ENCODE measurements at regions not wholly inside any gene's neighbourhood (a gene's known extent, or its start where the extent isn't known, plus 50 kb on each side); places are given as distances from the start of the nearest gene placed in this dataset.

DNA sequence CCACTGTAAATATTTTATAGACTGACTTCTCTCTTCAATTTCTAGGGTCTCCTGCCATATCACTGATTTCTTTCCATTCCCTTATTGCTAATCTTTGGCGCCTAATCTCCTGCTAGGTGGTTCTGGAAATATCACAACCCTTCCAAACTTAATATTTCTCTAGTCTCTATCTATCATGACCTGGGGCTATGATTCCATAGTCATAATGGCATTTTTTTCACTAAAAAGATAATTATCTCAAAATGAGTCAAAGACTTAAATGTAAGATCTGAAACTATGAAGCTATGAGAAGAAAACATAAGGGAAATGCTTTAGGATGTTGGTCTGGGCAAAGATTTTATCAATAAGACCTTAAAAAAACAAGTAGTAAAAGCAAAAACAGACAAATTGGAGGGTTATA lies 74.2 kb downstream of the LEPR start:
- Mint-ChIP-seq H3K27me3 (no peaks in the 10 kb centered on the region), H3K27ac (no peak overlapping the region), H3K4me3 (ENCODE audit: low read depth) (no peak overlapping the region), H3K9me3 (ENCODE audit: low read depth) (no peaks in the 10 kb centered on the region), H3K36me3 (ENCODE audit: insufficient read depth) (no peaks in the 10 kb centered on the region), H3K4me1 (ENCODE audit: low read depth) (peaks cover 2% of the 10 kb centered on the region)
- no peak for DNase-seq (ENCODE audit: low spot score, unreplicated experiment)
- no peak for TF ChIP-seq CTCF (IDR thresholded peaks at IDR 0.05; ENCODE audit: unreplicated experiment)

DNA sequence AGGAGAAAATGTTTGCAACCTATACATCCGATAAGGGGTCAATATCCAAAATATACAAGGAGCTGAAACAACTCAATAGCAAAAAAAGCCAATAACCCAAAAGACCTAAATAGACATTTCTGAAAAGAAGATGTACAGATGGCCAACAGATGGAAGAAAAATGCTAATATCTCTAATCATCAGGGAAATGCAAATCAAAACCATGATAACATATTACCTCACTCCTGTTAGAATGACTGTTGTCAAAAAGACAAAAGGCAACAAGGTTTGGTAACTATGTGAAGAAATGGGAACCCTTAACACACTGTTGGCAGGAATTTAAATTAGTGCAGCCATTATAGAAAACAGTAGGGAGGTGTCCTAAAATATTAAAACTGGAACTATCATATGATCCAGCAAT lies 74.7 kb downstream of the LEPR start:
- Mint-ChIP-seq H3K27me3 (no peaks in the 10 kb centered on the region), H3K9me3 (ENCODE audit: low read depth) (no peaks in the 10 kb centered on the region), H3K36me3 (ENCODE audit: insufficient read depth) (no peaks in the 10 kb centered on the region), H3K27ac (no peak overlapping the region), H3K4me3 (ENCODE audit: low read depth) (no peak overlapping the region), H3K4me1 (ENCODE audit: low read depth) (peaks cover 2% of the 10 kb centered on the region)
- DNase-seq (ENCODE audit: low spot score, unreplicated experiment): no peak
- no peak for TF ChIP-seq CTCF (IDR thresholded peaks at IDR 0.05; ENCODE audit: unreplicated experiment)

- TF ChIP-seq CTCF (IDR thresholded peaks at IDR 0.05; ENCODE audit: unreplicated experiment): no peak
- no peaks in the 10 kb centered on the region for H3K36me3 Mint-ChIP-seq (ENCODE audit: insufficient read depth)
- no peaks in the 10 kb centered on the region for H3K27me3 Mint-ChIP-seq
- no peak for DNase-seq (ENCODE audit: low spot score, unreplicated experiment)
- H3K9me3 Mint-ChIP-seq (ENCODE audit: low read depth): no peaks in the 10 kb centered on the region
- peaks cover 2% of the 10 kb centered on the region for H3K4me1 Mint-ChIP-seq (ENCODE audit: low read depth)
- no peak overlapping the region for H3K4me3 Mint-ChIP-seq (ENCODE audit: low read depth)
- no peak overlapping the region for H3K27ac Mint-ChIP-seq
Observed at GRCh38 chr1:65497256-65497830, 76.9 kb downstream of the LEPR start.

DNA sequence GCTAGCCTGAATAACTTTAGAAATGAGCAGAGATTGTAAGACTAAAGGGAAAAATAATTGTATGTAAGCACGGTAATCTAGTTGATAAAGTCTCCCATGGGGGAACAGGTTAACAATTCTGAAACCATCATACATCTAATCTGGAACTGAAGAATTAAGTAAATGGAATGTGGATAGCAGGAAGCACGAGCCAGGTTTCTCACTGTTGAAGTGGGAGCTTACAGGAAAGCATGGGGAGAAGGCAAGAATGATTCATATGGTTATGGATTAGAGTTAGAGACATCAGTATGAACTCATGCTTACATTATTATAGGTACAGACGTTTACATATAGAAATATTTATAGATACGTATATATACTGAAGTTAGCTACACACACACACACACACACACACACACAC lies 83.0 kb downstream of the LEPR start:
- H3K9me3 Mint-ChIP-seq (ENCODE audit: low read depth): peaks cover 3% of the 10 kb centered on the region
- no peak overlapping the region for H3K27ac Mint-ChIP-seq
- no peak overlapping the region for H3K4me3 Mint-ChIP-seq (ENCODE audit: low read depth)
- H3K27me3 Mint-ChIP-seq: no peaks in the 10 kb centered on the region
- no peaks in the 10 kb centered on the region for H3K4me1 Mint-ChIP-seq (ENCODE audit: low read depth)
- DNase-seq (ENCODE audit: low spot score, unreplicated experiment): no peak
- no peak for TF ChIP-seq CTCF (IDR thresholded peaks at IDR 0.05; ENCODE audit: unreplicated experiment)
- H3K36me3 Mint-ChIP-seq (ENCODE audit: insufficient read depth): no peaks in the 10 kb centered on the region

- Mint-ChIP-seq H3K27ac (no peak overlapping the region), H3K4me1 (ENCODE audit: low read depth) (no peaks in the 10 kb centered on the region), H3K9me3 (ENCODE audit: low read depth) (peaks cover 3% of the 10 kb centered on the region), H3K27me3 (no peaks in the 10 kb centered on the region), H3K36me3 (ENCODE audit: insufficient read depth) (no peaks in the 10 kb centered on the region), H3K4me3 (ENCODE audit: low read depth) (no peak overlapping the region)
- no peak for TF ChIP-seq CTCF (IDR thresholded peaks at IDR 0.05; ENCODE audit: unreplicated experiment)
- DNase-seq (ENCODE audit: low spot score, unreplicated experiment): no peak
Observed at GRCh38 chr1:65504263-65504662, 83.8 kb downstream of the LEPR start.

All from progenitor cell of endocrine pancreas (in vitro differentiated cells).